GM20431 (cell line): ENCODE measurements at regions not wholly inside any gene's neighbourhood (a gene's known extent, or its start where the extent isn't known, plus 50 kb on each side); places are given as distances from the start of the nearest gene placed in this dataset.

Experiments
- in situ Hi-C: fragments of 300-500 bp; cut with MseI, MboI; formaldehyde crosslinking; loops from one replicate; pipeline ENCODE4 v1.15.0; 2020; ENCODE audit warnings: low sequenced_read_pairs; ENCODE audit not compliant: unreplicated experiment

- in situ Hi-C loops, result no loop called here
These were observed 50.2 kb upstream of the BCL11A start for GRCh38 chr2:60603533-60604190.

GRCh38 chr2:60604486-60605064, 51.1 kb upstream of the BCL11A start:
- in situ Hi-C loops, result no loop called here

- in situ Hi-C loops, result no loop called here
These were observed 52.4 kb upstream of the BCL11A start for GRCh38 chr2:60605866-60606265.

GRCh38 chr2:60608679-60609078, 55.2 kb upstream of the BCL11A start:
- in situ Hi-C loops, result no loop called here

GRCh38 chr2:60612033-60612432, 58.6 kb upstream of the BCL11A start:
- in situ Hi-C loops, result no loop called here

GRCh38 chr2:60614319-60614718, 60.9 kb upstream of the BCL11A start:
- in situ Hi-C loops, result no loop called here

- in situ Hi-C loops, result no loop called here
These were observed 68.4 kb upstream of the BCL11A start for GRCh38 chr2:60621688-60622429.

GRCh38 chr2:60623040-60623439, 69.6 kb upstream of the BCL11A start:
- in situ Hi-C loops, result no loop called here

GRCh38 chr2:60627412-60627811, 74.0 kb upstream of the BCL11A start:
- in situ Hi-C loops, result loop anchor here (25.0 kb wide), 1 partner anchor 1865 kb away; no protein-coding TSS in a partner anchor

- in situ Hi-C loops, result loop anchor here (25.0 kb wide), 1 partner anchor 1866 kb away; no protein-coding TSS in a partner anchor
These were observed 74.6 kb upstream of the BCL11A start for GRCh38 chr2:60628026-60628425.

- in situ Hi-C loops, result loop anchor here (25.0 kb wide), 1 partner anchor 1866 kb away; no protein-coding TSS in a partner anchor
These were observed 75.3 kb upstream of the BCL11A start for GRCh38 chr2:60628615-60629304.

GRCh38 chr2:60629305-60629662, 75.8 kb upstream of the BCL11A start:
- in situ Hi-C loops, result loop anchor here (25.0 kb wide), 1 partner anchor 1867 kb away; no protein-coding TSS in a partner anchor

GRCh38 chr2:60629801-60630385, 76.4 kb upstream of the BCL11A start:
- in situ Hi-C loops, result loop anchor here (25.0 kb wide), 1 partner anchor 1868 kb away; no protein-coding TSS in a partner anchor

GRCh38 chr2:60633615-60634014, 80.2 kb upstream of the BCL11A start:
- in situ Hi-C loops, result loop anchor here (25.0 kb wide), 1 partner anchor 1871 kb away; no protein-coding TSS in a partner anchor

- in situ Hi-C loops, result loop anchor here (25.0 kb wide), 1 partner anchor 1872 kb away; no protein-coding TSS in a partner anchor
These were observed 81.0 kb upstream of the BCL11A start for GRCh38 chr2:60634438-60634837.

- in situ Hi-C loops, result loop anchor here (25.0 kb wide), 1 partner anchor 1880 kb away; no protein-coding TSS in a partner anchor
These were observed 88.6 kb upstream of the BCL11A start for GRCh38 chr2:60641811-60642788.

- in situ Hi-C loops, result loop anchor here (25.0 kb wide), 1 partner anchor 1881 kb away; no protein-coding TSS in a partner anchor
These were observed 90.3 kb upstream of the BCL11A start for GRCh38 chr2:60643747-60644146.

GRCh38 chr2:60644951-60645350, 91.5 kb upstream of the BCL11A start:
- in situ Hi-C loops, result loop anchor here (25.0 kb wide), 1 partner anchor 1883 kb away; no protein-coding TSS in a partner anchor
